VCaP (cell line): ENCODE measurements at regions not wholly inside any gene's neighbourhood (a gene's known extent, or its start where the extent isn't known, plus 50 kb on each side); places are given as distances from the start of the nearest gene placed in this dataset.
"Not testable (repeated sequence)": the region's sequence is repeated elsewhere in the genome, so short reads cannot be mapped to it uniquely, and the experiment has no call there.

ENCODE experiments used
- H3K27ac ChIP-seq: fragments of 450-650 bp; 2 replicates; pipeline ENCODE4 v1.5.1; 2017
- TF ChIP-seq, protein P1 (sequence below): fragments of 450-650 bp; conservative IDR thresholded peaks from 2 replicates; pipeline ENCODE4 v1.5.1; 2017; ENCODE audit warnings: mild to moderate bottlenecking, moderate library complexity

DNA sequence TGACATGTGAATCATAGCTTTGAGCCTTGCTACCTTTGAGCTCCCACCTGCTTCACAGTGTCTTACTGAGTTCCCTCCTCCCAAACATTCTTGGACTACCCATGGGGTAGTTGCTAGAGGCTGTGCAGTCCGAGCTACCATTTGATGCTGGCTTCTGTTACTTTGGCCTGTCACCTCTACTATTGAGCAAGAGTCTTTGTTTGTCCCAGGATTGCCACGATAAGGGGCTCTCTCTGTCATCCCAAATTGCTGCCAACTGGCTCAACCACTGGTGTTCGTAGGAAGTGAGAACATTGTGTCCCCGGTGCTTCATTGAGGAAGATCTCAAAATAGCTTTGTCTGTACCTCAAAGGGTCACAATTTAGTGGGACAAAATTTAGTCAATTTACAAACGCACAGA lies 59.1 kb upstream of the PAX8 start:
- TF ChIP-seq, protein P1, sequence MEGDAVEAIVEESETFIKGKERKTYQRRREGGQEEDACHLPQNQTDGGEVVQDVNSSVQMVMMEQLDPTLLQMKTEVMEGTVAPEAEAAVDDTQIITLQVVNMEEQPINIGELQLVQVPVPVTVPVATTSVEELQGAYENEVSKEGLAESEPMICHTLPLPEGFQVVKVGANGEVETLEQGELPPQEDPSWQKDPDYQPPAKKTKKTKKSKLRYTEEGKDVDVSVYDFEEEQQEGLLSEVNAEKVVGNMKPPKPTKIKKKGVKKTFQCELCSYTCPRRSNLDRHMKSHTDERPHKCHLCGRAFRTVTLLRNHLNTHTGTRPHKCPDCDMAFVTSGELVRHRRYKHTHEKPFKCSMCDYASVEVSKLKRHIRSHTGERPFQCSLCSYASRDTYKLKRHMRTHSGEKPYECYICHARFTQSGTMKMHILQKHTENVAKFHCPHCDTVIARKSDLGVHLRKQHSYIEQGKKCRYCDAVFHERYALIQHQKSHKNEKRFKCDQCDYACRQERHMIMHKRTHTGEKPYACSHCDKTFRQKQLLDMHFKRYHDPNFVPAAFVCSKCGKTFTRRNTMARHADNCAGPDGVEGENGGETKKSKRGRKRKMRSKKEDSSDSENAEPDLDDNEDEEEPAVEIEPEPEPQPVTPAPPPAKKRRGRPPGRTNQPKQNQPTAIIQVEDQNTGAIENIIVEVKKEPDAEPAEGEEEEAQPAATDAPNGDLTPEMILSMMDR = no peak
- no peak overlapping the region for H3K27ac ChIP-seq

DNA sequence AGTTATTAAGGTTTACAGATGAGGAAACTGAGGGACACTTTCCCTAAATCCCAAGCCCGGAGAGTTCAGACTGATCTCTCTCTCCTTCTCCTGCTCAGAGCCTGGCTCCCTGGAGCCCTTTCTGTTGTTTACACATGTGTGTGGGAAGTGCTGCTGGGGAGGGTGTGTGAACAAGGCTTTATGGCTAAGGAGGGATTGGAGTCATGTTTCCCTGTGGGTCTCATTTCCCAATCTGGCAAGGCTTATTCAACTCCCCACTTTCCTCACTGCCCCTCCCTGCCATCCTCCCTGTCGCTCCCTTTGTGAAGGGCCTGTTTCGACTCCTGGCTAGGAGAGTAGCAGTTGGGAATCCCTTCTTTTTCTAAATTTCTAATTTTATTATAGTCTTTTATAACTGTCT lies 57.3 kb upstream of the PAX8 start:
- H3K27ac ChIP-seq = not testable (repeated sequence)

DNA sequence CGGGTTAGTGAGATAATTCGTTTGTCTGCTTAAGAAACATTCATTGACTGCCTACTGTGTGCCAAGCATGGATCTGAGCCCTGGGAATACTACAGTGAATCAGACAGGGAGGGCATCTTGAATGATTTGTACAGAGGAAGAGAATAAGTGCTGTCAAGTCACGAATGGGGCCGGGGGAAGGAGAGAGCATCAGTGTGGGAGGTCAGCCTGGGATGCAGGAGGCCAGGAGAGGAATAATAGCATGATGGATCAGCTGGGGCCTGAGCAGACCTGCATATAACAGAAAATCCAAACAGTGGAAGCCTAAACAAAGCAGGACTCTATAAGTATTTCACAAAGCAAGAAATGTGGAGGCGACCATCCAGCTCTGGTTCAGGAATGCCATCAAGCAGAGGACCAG lies 55.4 kb upstream of the PAX8 start:
- H3K27ac ChIP-seq = no peak overlapping the region
- TF ChIP-seq, protein P1 = no peak

DNA sequence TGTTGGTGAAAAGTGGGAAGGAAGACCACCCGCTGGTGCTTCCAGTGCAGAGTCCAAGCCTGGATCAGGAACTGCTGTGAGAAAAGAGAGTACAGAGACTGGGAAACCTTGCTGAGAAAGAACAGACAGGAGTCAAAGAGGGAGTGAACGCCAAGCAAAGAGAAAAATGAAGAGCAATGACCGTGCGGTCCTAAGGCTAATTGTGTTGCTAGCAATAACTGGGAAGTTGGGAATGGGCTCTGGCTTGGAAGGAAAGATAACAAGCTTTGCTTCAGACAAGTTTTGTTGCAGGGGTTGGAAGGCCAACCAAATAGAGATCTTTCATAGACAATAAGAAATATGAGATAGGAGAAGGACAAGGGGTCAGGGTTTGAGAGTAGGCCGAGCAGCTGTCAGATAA lies 55.0 kb upstream of the PAX8 start:
- not testable (repeated sequence) for H3K27ac ChIP-seq

DNA sequence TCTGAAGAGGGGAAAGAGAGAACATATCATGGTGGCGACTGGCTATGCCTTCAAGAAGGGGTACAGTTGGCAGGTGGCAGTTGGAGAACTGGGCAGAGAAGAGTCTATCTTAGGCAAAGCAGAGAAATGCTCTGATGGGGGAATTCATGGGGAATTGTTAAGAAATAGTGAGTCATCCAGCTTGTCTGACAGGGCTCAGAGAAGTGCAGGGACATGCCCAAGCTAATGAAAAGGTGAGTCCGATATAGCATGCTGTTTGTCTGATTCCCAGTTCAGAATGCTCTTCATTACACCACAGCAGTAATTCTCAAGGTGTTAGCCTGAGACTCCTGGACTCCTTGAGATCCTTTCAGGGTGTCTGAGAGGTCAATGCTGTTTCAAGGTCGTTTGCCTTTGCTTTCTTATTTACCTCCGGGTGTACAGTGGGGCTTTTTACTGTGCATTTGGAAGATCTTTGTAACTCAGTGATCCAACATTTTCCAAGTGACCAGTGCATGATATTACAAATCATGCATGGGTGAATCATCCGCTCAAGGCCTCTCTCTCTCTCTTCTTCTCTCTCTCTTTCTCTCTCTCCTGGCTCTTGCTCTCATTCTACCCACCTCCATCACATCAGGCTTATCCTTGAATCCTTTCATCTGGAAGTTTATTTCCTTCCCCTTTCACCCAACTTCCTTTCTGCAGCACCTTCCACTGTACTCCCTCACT lies 51.5 kb upstream of the PAX8 start:
- H3K27ac ChIP-seq = not testable (repeated sequence)

DNA sequence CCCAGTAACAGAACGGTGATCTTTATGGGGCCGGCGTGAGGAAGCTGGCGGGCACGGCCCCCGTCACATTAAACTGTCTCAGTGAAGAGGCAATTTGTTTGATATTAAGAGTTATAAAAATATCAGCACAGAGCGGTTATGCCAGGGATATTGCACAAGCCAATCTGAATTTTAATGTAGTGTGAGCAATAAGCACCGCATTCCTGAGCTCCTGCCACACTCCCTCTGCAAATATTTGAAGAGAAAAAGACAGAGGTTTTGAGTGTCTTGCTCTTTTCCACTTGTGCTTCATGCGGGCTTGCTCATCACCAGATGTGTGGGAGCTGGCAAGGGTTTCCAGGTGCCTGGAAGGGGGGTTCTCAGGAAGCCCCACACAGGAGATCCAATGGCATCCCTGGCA lies 50.3 kb upstream of the PAX8 start:
- H3K27ac ChIP-seq = not testable (repeated sequence)

DNA sequence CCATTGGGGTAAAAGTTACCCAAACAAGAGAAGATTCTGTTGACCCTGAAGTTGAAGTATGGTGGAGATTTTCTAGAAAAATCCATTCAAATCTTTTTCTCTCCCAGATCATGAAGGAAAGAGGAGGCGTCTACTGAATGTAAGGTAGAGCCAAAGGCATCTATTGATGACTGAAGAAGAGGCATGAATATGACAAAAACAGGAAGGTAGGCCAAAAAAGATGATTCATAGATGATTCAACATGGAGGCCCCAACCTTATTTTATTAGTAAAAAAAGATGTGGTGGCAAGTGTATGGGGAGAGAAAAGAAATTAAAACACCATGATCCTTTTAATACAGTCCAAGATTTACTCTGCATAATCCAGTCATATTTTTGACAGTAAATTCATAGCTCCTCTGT lies 49.9 kb upstream of the PAX8 start:
- not testable (repeated sequence) for H3K27ac ChIP-seq
